Skeletal muscle tissue (tissue), 4 donors: ENCODE measurements at regions not wholly inside any gene's neighbourhood (a gene's known extent, or its start where the extent isn't known, plus 50 kb on each side); places are given as distances from the start of the nearest gene placed in this dataset. TPM values are rescaled to one million over a fixed set of nuclear protein-coding genes. Genes with fewer than 3 reads are reported as not detected.

ENCODE experiments used
- H3K27ac ChIP-seq: one replicate; pipeline ENCODE4 v1.7.0; 2013; ENCODE audit warnings: mild to moderate bottlenecking, low read depth, low read length, inconsistent platforms
- H3K27me3 ChIP-seq, 3 donors: one replicate each; pipeline ENCODE4 v1.7.0; 2013; ENCODE audit warnings: low read length in 3 of 3; ENCODE audit not compliant: control insufficient read depth in 3 of 3, insufficient read depth in 3 of 3
- H3K36me3 ChIP-seq, 3 donors: one replicate each; pipeline ENCODE4 v1.7.0; 2013; ENCODE audit warnings: low read length in 3 of 3; ENCODE audit not compliant: control insufficient read depth in 3 of 3, insufficient read depth in 3 of 3
- H3K4me1 ChIP-seq, 3 donors: one replicate each; pipeline ENCODE4 v1.7.0; 2013; ENCODE audit warnings: low read length in 3 of 3, mild to moderate bottlenecking in 3 of 3; ENCODE audit not compliant: control insufficient read depth in 3 of 3, insufficient read depth in 3 of 3
- H3K4me3 ChIP-seq, 3 donors: one replicate each; pipeline ENCODE4 v1.7.0; 2013; ENCODE audit warnings: low read length in 3 of 3
- H3K9ac ChIP-seq, 3 donors: one replicate each; pipeline ENCODE4 v1.7.0; 2013; ENCODE audit warnings: low read length in 3 of 3, mild to moderate bottlenecking in 3 of 3, moderate library complexity in 2 of 3, low read depth in 1 of 3
- H3K9me3 ChIP-seq, 3 donors: one replicate each; pipeline ENCODE4 v1.7.0; 2013; ENCODE audit warnings: low read length in 3 of 3; ENCODE audit not compliant: control insufficient read depth in 3 of 3
- small RNA-seq: library from RNA; depleted of rRNA; stranded (forward); fragments of <200 nt; gene quantifications from one replicate; pipeline ENCODE3, GENCODE V24; 2014
- donor health status: Osteomylitis.

- no peak overlapping the region for H3K9ac ChIP-seq
- H3K27me3 ChIP-seq, result peaks cover 0 to 5% (median 0%) of the 10 kb centered on the region in 3 donors
- H3K9me3 ChIP-seq, result no peaks in the 10 kb centered on the region
- H3K4me3 ChIP-seq, result no peak overlapping the region
- no peaks in the 10 kb centered on the region for H3K36me3 ChIP-seq
- no peak overlapping the region for H3K27ac ChIP-seq
- H3K4me1 ChIP-seq, result no peaks in the 10 kb centered on the region
These were observed 68.1 kb upstream of the RRP15 start for GRCh38 chr1:218217040-218217439.

DNA sequence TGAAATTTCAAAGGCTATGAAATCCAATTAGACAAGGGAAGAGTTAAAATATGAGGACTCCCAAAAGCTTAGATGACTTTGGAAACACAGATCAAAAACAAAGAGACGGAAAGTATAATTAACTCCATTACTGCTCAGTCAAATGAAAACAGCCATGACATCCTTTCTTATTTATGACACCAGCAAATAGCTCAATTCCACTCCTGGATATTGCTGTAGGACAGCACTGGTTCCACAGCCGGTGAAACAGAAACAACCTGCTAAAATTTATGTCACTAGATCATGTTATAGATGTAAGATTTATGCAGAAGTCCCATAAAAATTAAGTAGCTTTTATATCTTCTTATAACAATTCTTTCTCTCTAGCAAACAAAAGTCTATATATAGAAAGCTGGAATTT is 65.6 kb upstream of the RRP15 start:
- Histone ChIP-seq H3K36me3 (no peaks in the 10 kb centered on the region), H3K4me1 (no peaks in the 10 kb centered on the region), H3K9ac (no peak overlapping the region), H3K4me3 (no peak overlapping the region), H3K9me3 (no peaks in the 10 kb centered on the region), H3K27me3 (peaks cover 0 to 2% (median 0%) of the 10 kb centered on the region in 3 donors), H3K27ac (no peak overlapping the region)

DNA sequence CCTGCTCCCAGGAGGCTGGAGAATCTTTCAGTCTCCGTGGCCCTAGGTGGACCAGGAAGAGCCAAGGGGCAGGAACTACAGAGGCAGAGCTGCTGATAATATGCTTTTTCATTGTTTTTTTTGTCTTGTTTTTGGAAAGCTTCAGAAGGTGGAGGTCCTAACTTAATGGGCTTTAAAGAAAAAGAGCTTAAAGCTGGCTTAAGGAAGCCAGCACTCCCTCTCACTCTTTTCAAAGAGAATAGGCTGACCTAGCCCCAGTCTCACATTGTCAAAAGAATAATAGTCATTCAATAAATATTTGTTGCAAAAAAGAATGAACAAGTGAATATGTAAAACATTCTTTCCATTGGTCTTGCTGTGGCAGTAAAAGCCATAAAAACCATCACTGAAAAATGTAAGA is 61.0 kb upstream of the RRP15 start:
- Histone ChIP-seq H3K9ac (no peak overlapping the region), H3K9me3 (no peaks in the 10 kb centered on the region)

DNA sequence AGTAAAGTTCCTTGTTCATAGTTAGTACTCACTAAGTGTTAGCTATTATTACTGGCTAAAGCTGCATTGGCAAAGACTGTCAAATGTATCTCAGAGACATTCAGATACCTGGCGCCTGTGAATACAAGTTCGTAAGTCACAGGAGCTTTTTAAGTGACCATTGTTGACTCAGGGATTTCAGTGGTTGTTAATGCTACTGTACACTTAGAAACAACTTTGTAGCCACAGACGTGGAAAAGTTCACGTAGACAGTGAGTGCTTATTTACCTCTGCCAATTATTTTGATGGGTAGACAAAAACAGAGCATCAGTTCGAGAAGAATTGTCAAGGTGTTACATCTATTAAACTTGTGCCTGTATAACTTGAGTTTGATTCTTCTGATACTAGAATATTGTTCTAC is 59.1 kb upstream of the RRP15 start:
- no peaks in the 10 kb centered on the region for H3K4me1 ChIP-seq
- no peaks in the 10 kb centered on the region for H3K9me3 ChIP-seq
- no peak overlapping the region for H3K9ac ChIP-seq
- no peak overlapping the region for H3K27ac ChIP-seq
- H3K4me3 ChIP-seq, result no peak overlapping the region
- peaks cover 0 to 4% (median 0%) of the 10 kb centered on the region in 3 donors for H3K27me3 ChIP-seq
- H3K36me3 ChIP-seq, result no peaks in the 10 kb centered on the region

More for the DNA sequence above, 61.0 kb upstream of the RRP15 start:
- Histone ChIP-seq H3K36me3 (no peaks in the 10 kb centered on the region), H3K27ac (no peak overlapping the region), H3K4me3 (no peak overlapping the region), H3K27me3 (peaks cover 0 to 5% (median 0%) of the 10 kb centered on the region in 3 donors), H3K4me1 (no peaks in the 10 kb centered on the region)

Small RNAs in the stretch of these regions (small RNA-seq; reads per million reads assigned to genes)
- gene RNU1-141P, result not detected
